Neural cell (in vitro differentiated cells): ENCODE measurements at regions not wholly inside any gene's neighbourhood (a gene's known extent, or its start where the extent isn't known, plus 50 kb on each side); places are given as distances from the start of the nearest gene placed in this dataset.

Experiments
- EP300 ChIP-seq: fragments of 450-650 bp; conservative IDR thresholded peaks from 2 replicates; pipeline ENCODE4 v1.6.1; 2014; ENCODE audit warnings: antibody characterized with exemption, mild to moderate bottlenecking, moderate library complexity; ENCODE audit not compliant: poor library complexity, severe bottlenecking
- EZH2 ChIP-seq: fragments of 200-600, 300-800 bp; shearing (Covaris generic), sonication (generic); IDR thresholded peaks from 2 replicates; pipeline ENCODE4 v1.6.1; 2014; ENCODE audit warnings: antibody characterized with exemption, low read length, borderline replicate concordance, mild to moderate bottlenecking; ENCODE audit not compliant: insufficient read depth, poor library complexity, severe bottlenecking
- MXI1 ChIP-seq: fragments of 450-650 bp; conservative IDR thresholded peaks from 2 replicates; pipeline ENCODE4 v1.6.1; 2014; ENCODE audit warnings: antibody characterized with exemption, mild to moderate bottlenecking; ENCODE audit not compliant: poor library complexity, severe bottlenecking
- POLR2AphosphoS5 ChIP-seq: IDR thresholded peaks from 2 replicates; pipeline ENCODE4 v1.6.1; 2012
- RAD21 ChIP-seq: fragments of 450-650 bp; conservative IDR thresholded peaks from 2 replicates; pipeline ENCODE4 v1.6.1; 2014; ENCODE audit warnings: antibody characterized with exemption, mild to moderate bottlenecking, moderate library complexity
- REST ChIP-seq: IDR thresholded peaks from 2 replicates; pipeline ENCODE4 v1.6.1; 2012; ENCODE audit warnings: borderline replicate concordance
- TAF1 ChIP-seq: IDR thresholded peaks from 2 replicates; pipeline ENCODE4 v1.6.1; 2012; ENCODE audit warnings: low read depth
- TF ChIP-seq, protein P1 (sequence below): fragments of 450-650 bp; IDR thresholded peaks from 2 replicates; pipeline ENCODE4 v1.5.1; 2014; ENCODE audit warnings: antibody characterized with exemption, mild to moderate bottlenecking, moderate library complexity; ENCODE audit not compliant: poor library complexity, severe bottlenecking

DNA sequence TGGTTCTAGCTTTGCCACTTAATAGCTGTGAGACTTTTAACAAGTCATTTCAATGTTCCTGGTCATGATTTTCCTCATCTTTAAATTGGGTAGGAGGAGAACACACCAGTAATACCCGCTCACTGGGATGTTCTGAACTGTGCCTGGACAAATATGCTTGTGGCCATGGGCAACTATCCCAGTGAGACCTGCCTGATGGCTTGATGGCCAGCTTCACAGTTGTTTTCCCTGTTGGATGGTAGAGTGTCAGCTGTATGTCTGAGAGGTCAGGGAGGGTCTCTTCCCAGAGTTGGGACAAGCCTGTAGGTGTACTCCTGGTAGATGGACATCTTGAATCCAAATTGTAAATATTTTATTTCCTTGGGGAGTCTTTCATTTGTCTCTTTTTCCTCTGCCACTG, 92.5 kb upstream of the PFN2 start:
- TF ChIP-seq, protein P1, sequence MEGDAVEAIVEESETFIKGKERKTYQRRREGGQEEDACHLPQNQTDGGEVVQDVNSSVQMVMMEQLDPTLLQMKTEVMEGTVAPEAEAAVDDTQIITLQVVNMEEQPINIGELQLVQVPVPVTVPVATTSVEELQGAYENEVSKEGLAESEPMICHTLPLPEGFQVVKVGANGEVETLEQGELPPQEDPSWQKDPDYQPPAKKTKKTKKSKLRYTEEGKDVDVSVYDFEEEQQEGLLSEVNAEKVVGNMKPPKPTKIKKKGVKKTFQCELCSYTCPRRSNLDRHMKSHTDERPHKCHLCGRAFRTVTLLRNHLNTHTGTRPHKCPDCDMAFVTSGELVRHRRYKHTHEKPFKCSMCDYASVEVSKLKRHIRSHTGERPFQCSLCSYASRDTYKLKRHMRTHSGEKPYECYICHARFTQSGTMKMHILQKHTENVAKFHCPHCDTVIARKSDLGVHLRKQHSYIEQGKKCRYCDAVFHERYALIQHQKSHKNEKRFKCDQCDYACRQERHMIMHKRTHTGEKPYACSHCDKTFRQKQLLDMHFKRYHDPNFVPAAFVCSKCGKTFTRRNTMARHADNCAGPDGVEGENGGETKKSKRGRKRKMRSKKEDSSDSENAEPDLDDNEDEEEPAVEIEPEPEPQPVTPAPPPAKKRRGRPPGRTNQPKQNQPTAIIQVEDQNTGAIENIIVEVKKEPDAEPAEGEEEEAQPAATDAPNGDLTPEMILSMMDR: no peak
- TF ChIP-seq MXI1 (no peak), RAD21 (no peak), TAF1 (no peak), EZH2 (no peak), POLR2AphosphoS5 (no peak), REST (no peak), EP300 (no peak)
